ENCODE measurements at regions not wholly inside any gene's neighbourhood (a gene's known extent, or its start where the extent isn't known, plus 50 kb on each side); places are given as distances from the start of the nearest gene placed in this dataset.

DNA sequence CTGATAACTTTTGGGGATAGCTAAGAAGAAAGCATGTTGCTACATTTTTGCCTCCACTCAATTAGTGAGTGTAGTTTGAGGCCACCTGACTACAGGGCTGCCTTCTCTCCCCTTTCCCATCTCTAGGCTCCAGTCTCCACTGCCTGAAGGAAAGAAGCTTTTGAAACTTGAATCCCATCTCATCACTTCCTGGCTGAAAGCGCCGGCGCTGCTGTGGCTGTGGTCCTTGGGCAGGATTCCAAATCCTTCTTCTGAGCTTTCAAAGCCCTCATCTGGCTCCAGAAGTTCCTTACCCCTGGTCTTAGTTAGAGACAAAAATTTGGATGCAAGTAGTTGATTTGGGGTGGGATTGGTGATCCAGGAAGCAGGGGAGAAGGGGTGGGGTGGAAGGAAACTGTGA lies 119.4 kb downstream of the FOXL1 start:
- H3K27ac Mint-ChIP-seq = peak overlapping the region; percentile 51
- no peak for DNase-seq (ENCODE audit: low spot score in 2 of 2, unreplicated experiment in 2 of 2)
- H3K27me3 Mint-ChIP-seq (ENCODE audit: low read depth) = peaks cover 51% of the 10 kb centered on the region
- no peaks in the 10 kb centered on the region for H3K36me3 Mint-ChIP-seq
- H3K4me3 Mint-ChIP-seq = no peak overlapping the region
- TF ChIP-seq, protein P1, sequence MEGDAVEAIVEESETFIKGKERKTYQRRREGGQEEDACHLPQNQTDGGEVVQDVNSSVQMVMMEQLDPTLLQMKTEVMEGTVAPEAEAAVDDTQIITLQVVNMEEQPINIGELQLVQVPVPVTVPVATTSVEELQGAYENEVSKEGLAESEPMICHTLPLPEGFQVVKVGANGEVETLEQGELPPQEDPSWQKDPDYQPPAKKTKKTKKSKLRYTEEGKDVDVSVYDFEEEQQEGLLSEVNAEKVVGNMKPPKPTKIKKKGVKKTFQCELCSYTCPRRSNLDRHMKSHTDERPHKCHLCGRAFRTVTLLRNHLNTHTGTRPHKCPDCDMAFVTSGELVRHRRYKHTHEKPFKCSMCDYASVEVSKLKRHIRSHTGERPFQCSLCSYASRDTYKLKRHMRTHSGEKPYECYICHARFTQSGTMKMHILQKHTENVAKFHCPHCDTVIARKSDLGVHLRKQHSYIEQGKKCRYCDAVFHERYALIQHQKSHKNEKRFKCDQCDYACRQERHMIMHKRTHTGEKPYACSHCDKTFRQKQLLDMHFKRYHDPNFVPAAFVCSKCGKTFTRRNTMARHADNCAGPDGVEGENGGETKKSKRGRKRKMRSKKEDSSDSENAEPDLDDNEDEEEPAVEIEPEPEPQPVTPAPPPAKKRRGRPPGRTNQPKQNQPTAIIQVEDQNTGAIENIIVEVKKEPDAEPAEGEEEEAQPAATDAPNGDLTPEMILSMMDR (IDR thresholded peaks at IDR 0.05; ENCODE audit: unreplicated experiment) = no peak
- H3K4me1 Mint-ChIP-seq = peaks cover 6% of the 10 kb centered on the region
- H3K9me3 Mint-ChIP-seq = no peaks in the 10 kb centered on the region

GRCh38 chr16:86700046-86700945 lies 121.9 kb downstream of the FOXL1 start:
- no peak for DNase-seq (ENCODE audit: low spot score in 2 of 2, unreplicated experiment in 2 of 2)
- Mint-ChIP-seq H3K36me3 (no peaks in the 10 kb centered on the region), H3K4me1 (peaks cover 8% of the 10 kb centered on the region), H3K27ac (no peak overlapping the region), H3K4me3 (no peak overlapping the region), H3K9me3 (no peaks in the 10 kb centered on the region), H3K27me3 (ENCODE audit: low read depth) (peaks cover 34% of the 10 kb centered on the region)
- TF ChIP-seq, protein P1 (IDR thresholded peaks at IDR 0.05; ENCODE audit: unreplicated experiment) = no peak

DNA sequence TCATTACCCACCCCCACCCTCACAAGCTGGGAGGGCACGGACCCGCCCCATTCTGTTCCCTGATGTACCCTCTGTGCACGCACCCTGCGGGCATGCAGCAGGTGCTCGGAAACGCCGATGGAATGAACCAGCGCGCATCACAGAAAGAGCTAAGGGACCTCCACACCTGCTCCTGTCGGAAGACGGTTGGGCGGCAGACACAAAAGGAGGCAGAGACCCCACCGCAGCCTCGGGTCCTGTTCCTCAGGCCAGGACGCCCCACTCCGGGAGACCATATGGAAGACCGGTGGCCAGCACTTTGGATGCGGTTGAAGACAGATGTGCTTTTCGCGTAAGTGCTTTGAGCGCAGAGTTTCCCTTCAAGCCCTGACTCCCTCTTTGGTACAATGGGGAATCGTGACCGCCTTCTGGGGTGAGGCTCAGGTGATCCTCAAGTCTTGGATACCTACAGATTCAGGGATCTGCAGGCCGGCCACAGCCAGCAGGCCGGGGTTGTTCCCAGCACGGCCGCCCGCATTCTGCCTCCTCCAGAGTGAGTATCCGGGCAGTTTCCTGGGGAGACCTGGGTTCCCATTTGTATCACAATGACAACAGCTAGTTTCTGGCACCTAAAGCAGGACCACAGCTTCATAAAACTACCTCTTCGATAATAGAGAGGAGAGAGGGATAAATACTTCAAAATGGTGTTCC lies 123.1 kb downstream of the FOXL1 start:
- H3K27ac Mint-ChIP-seq = no peak overlapping the region
- no peak overlapping the region for H3K4me3 Mint-ChIP-seq
- TF ChIP-seq, protein P1 (IDR thresholded peaks at IDR 0.05; ENCODE audit: unreplicated experiment) = no peak
- H3K36me3 Mint-ChIP-seq = no peaks in the 10 kb centered on the region
- no peak for DNase-seq (ENCODE audit: low spot score in 2 of 2, unreplicated experiment in 2 of 2)
- peaks cover 8% of the 10 kb centered on the region for H3K4me1 Mint-ChIP-seq
- H3K27me3 Mint-ChIP-seq (ENCODE audit: low read depth) = peaks cover 31% of the 10 kb centered on the region
- H3K9me3 Mint-ChIP-seq = peaks cover 4% of the 10 kb centered on the region

DNA sequence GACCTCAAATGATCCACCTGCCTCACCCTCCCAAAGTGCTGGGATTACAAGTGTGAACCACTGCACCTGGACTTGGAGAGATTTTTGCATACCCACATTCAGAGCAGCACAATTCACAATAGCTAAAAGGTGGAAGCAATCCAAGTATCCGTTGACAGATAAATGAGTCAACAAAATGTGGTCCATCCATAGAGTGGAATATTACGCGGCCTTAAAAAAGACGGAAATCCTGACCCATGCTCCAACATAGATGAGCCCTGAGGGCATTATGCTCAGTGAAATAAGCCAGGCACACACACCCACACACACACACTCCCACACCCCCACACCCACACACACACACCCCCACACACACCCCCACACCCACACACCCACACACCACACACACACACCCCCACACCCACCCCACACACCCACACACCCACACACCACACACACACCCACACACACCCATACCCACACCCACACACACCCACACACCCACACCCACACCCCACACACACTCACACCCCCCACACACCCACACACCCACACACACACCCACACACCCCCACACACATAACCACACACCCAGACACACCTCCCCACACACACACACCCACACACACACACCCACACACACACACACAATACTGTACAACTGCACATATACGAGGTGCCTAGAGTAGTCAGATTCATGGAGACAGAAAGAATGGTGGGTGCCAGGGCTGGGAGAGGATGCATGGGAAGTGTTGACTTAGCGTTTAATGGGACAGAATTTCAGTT lies 124.7 kb downstream of the FOXL1 start:
- Mint-ChIP-seq H3K27ac (no peak overlapping the region), H3K4me1 (peaks cover 2% of the 10 kb centered on the region), H3K36me3 (no peaks in the 10 kb centered on the region), H3K9me3 (peaks cover 4% of the 10 kb centered on the region), H3K4me3 (no peak overlapping the region), H3K27me3 (ENCODE audit: low read depth) (peaks cover 22% of the 10 kb centered on the region)
- TF ChIP-seq, protein P1 (IDR thresholded peaks at IDR 0.05; ENCODE audit: unreplicated experiment) = no peak
- no peak for DNase-seq (ENCODE audit: low spot score in 2 of 2, unreplicated experiment in 2 of 2)

GRCh38 chr16:86704516-86704915 lies 126.2 kb downstream of the FOXL1 start:
- Mint-ChIP-seq H3K4me3 (no peak overlapping the region), H3K27me3 (ENCODE audit: low read depth) (peaks cover 23% of the 10 kb centered on the region), H3K36me3 (no peaks in the 10 kb centered on the region)

More at GRCh38 chr16:86704516-86704915, 126.2 kb downstream of the FOXL1 start:
- Mint-ChIP-seq H3K4me1 (peaks cover 2% of the 10 kb centered on the region), H3K27ac (no peak overlapping the region), H3K9me3 (peaks cover 8% of the 10 kb centered on the region)
- DNase-seq (ENCODE audit: low spot score in 2 of 2, unreplicated experiment in 2 of 2) = no peak
- TF ChIP-seq, protein P1 (IDR thresholded peaks at IDR 0.05; ENCODE audit: unreplicated experiment) = no peak
